Esophagus squamous epithelium (tissue), 4 donors: ENCODE measurements at regions not wholly inside any gene's neighbourhood (a gene's known extent, or its start where the extent isn't known, plus 50 kb on each side); places are given as distances from the start of the nearest gene placed in this dataset.

Experiments used
- POLR2A ChIP-seq, 4 donors: fragments of 450-650 bp; IDR thresholded peaks; one replicate each; pipeline ENCODE4 v1.6.1; 2017; ENCODE audit warnings: antibody characterized with exemption in 4 of 4, mild to moderate bottlenecking in 4 of 4, moderate library complexity in 3 of 4
- TF ChIP-seq, protein P1 (sequence below), 6 experiments: fragments of 450-650 bp in 4 of 6; fragments of 200-600 bp in 2 of 6; sonication (generic) in 2 of 6; IDR thresholded peaks; one replicate each; pipeline ENCODE4 v1.5.1; 2016 to 2019; ENCODE audit warnings: antibody characterized with exemption in 6 of 6, mild to moderate bottlenecking in 4 of 6, moderate library complexity in 4 of 6

DNA sequence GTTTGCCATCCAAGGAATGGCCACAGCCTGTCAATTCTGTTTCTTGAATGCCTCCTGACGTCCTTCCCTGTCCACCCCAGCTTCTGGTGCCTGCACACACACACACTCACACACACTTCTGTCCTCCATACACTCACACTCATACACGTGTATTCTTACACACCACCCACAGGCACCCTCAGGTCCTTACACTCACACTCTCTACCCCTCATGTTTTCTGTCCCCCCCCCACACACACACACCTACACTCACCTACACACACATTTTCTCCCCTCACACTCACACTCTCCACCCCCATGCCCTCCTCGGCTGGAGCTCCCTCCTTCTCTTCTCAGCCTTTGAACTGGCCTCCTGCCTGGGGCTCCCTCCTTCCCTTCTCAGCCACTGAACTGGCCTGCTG lies 148.0 kb upstream of the SALL3 start:
- TF ChIP-seq, protein P1, sequence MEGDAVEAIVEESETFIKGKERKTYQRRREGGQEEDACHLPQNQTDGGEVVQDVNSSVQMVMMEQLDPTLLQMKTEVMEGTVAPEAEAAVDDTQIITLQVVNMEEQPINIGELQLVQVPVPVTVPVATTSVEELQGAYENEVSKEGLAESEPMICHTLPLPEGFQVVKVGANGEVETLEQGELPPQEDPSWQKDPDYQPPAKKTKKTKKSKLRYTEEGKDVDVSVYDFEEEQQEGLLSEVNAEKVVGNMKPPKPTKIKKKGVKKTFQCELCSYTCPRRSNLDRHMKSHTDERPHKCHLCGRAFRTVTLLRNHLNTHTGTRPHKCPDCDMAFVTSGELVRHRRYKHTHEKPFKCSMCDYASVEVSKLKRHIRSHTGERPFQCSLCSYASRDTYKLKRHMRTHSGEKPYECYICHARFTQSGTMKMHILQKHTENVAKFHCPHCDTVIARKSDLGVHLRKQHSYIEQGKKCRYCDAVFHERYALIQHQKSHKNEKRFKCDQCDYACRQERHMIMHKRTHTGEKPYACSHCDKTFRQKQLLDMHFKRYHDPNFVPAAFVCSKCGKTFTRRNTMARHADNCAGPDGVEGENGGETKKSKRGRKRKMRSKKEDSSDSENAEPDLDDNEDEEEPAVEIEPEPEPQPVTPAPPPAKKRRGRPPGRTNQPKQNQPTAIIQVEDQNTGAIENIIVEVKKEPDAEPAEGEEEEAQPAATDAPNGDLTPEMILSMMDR (IDR thresholded peaks at IDR 0.05), result no peak
- TF ChIP-seq POLR2A (IDR thresholded peaks at IDR 0.05), result no peak
